Upper lobe of left lung (tissue), 4 donors: ENCODE measurements at regions not wholly inside any gene's neighbourhood (a gene's known extent, or its start where the extent isn't known, plus 50 kb on each side); places are given as distances from the start of the nearest gene placed in this dataset.

ENCODE experiments used
- EP300 ChIP-seq, 4 donors: sonication (generic); formaldehyde crosslinking; IDR thresholded peaks; one replicate each; pipeline ENCODE4 v1.5.1; 2017; ENCODE audit warnings: antibody characterized with exemption in 4 of 4, control low read depth in 2 of 4
- TF ChIP-seq, protein P1 (sequence below), 6 experiments: fragments of 450-650 bp in 4 of 6; fragments of 200-600 bp in 2 of 6; sonication (generic) in 2 of 6; IDR thresholded peaks; one replicate each; pipeline ENCODE4 v1.5.1; 2016 to 2019; ENCODE audit warnings: antibody characterized with exemption in 6 of 6

- TF ChIP-seq, protein P1, sequence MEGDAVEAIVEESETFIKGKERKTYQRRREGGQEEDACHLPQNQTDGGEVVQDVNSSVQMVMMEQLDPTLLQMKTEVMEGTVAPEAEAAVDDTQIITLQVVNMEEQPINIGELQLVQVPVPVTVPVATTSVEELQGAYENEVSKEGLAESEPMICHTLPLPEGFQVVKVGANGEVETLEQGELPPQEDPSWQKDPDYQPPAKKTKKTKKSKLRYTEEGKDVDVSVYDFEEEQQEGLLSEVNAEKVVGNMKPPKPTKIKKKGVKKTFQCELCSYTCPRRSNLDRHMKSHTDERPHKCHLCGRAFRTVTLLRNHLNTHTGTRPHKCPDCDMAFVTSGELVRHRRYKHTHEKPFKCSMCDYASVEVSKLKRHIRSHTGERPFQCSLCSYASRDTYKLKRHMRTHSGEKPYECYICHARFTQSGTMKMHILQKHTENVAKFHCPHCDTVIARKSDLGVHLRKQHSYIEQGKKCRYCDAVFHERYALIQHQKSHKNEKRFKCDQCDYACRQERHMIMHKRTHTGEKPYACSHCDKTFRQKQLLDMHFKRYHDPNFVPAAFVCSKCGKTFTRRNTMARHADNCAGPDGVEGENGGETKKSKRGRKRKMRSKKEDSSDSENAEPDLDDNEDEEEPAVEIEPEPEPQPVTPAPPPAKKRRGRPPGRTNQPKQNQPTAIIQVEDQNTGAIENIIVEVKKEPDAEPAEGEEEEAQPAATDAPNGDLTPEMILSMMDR (IDR thresholded peaks at IDR 0.05) = no peak
- TF ChIP-seq EP300 (IDR thresholded peaks at IDR 0.05) = no peak
Observed at GRCh38 chr10:83184641-83185040, 954.7 kb upstream of the GHITM start.
